ENCODE measurements at regions not wholly inside any gene's neighbourhood (a gene's known extent, or its start where the extent isn't known, plus 50 kb on each side); places are given as distances from the start of the nearest gene placed in this dataset.

DNA sequence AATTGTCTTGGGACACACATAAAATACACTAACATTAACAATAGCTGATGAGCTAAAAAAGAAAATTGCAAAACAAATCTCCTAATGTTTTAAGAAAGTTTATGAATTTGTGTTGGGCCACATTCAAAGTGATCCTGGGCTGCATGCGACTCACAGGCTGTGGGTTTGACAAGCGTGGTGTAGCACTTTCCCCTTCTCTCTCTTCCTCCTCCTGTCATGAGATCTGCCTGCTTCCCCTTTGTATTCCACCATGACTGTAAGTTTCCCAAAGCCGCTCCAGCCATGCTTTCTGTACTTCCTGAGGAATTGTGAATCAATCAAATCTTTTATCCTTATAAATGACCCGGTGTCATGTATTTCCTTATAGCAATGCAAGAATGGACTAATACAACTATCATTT lies 178.0 kb downstream of the TLR4 start:
- no peak for TF ChIP-seq CTCF (IDR thresholded peaks at IDR 0.05; ENCODE audit: insufficient read depth, low read length)
- no peak for TF ChIP-seq GABPA (IDR thresholded peaks at IDR 0.05; ENCODE audit: low read depth)
- TF ChIP-seq REST (IDR thresholded peaks at IDR 0.05; ENCODE audit: insufficient replicate concordance, low read depth): no peak
- TF ChIP-seq POLR2AphosphoS5 (IDR thresholded peaks at IDR 0.05; ENCODE audit: low read depth): no peak

All from HL-60 (cell line).